Hepatocyte (in vitro differentiated cells): ENCODE measurements at regions not wholly inside any gene's neighbourhood (a gene's known extent, or its start where the extent isn't known, plus 50 kb on each side); places are given as distances from the start of the nearest gene placed in this dataset.

ENCODE experiments used
- DNase-seq: peaks from one replicate; pipeline ENCODE4 v3.0.0-alpha.2; 2016; ENCODE audit warnings: low spot score
- H2AFZ ChIP-seq: fragments of 200-600 bp; sonication (generic); 2 replicates; pipeline ENCODE4 v1.6.0; 2016; ENCODE audit warnings: antibody characterized with exemption, mild to moderate bottlenecking
- H3K27ac ChIP-seq: fragments of 200-600 bp; sonication (generic); 2 replicates; pipeline ENCODE4 v1.5.1; 2016; ENCODE audit warnings: mild to moderate bottlenecking
- H3K27me3 ChIP-seq: fragments of 200-600 bp; sonication (generic); 2 replicates; pipeline ENCODE4 v1.6.1; 2016
- H3K36me3 ChIP-seq: fragments of 200-600 bp; sonication (generic); replicated peaks from 2 replicates; pipeline ENCODE4 v1.5.1; 2016; ENCODE audit warnings: low read depth; ENCODE audit not compliant: insufficient read depth
- H3K4me1 ChIP-seq: fragments of 200-600 bp; sonication (generic); 2 replicates; pipeline ENCODE4 v1.5.1; 2016; ENCODE audit warnings: mild to moderate bottlenecking, moderate library complexity; ENCODE audit not compliant: insufficient read depth
- H3K4me2 ChIP-seq: fragments of 200-600 bp; sonication (generic); 2 replicates; pipeline ENCODE4 v1.6.0; 2016
- H3K4me3 ChIP-seq: fragments of 200-600 bp; sonication (generic); 2 replicates; pipeline ENCODE4 v1.5.1; 2016; ENCODE audit warnings: mild to moderate bottlenecking
- H3K79me2 ChIP-seq: fragments of 200-600 bp; sonication (generic); 2 replicates; pipeline ENCODE4 v1.6.0; 2017; ENCODE audit warnings: mild to moderate bottlenecking
- H3K9me2 ChIP-seq: fragments of 200-600 bp; sonication (generic); replicated peaks from 2 replicates; pipeline ENCODE4 v1.6.0; 2017; ENCODE audit warnings: mild to moderate bottlenecking; ENCODE audit not compliant: insufficient read depth
- H3K9me3 ChIP-seq: fragments of 200-600 bp; sonication (generic); 2 replicates; pipeline ENCODE4 v1.5.1; 2016; ENCODE audit warnings: low read depth, mild to moderate bottlenecking
- H4K20me1 ChIP-seq: fragments of 200-600 bp; sonication (generic); 2 replicates; pipeline ENCODE4 v1.6.0; 2016; ENCODE audit warnings: mild to moderate bottlenecking; ENCODE audit not compliant: insufficient read depth, poor library complexity, severe bottlenecking
- EZH2 ChIP-seq: fragments of 200-600 bp; sonication (generic); IDR thresholded peaks from 2 replicates; pipeline ENCODE4 v1.6.1; 2016; ENCODE audit warnings: antibody characterized with exemption, mild to moderate bottlenecking, borderline replicate concordance
- EZH2phosphoT487 ChIP-seq: fragments of 200-600 bp; sonication (generic); IDR thresholded peaks from one replicate; pipeline ENCODE4 v1.6.1; 2018; ENCODE audit warnings: antibody characterized with exemption, mild to moderate bottlenecking, low read depth, moderate library complexity; ENCODE audit not compliant: unreplicated experiment, severe bottlenecking
- WGBS: methylation state at CpG from one replicate; pipeline ENCODE4 v1.1.6; 2016; ENCODE audit warnings: low lambda C conversion rate; ENCODE audit errors: missing lambda C conversion rate; 5-methylcytosine and 5-hydroxymethylcytosine counted together
- TF ChIP-seq, protein P1 (sequence below): fragments of 200-600 bp; sonication (generic); IDR thresholded peaks from 2 replicates; pipeline ENCODE4 v1.5.1; 2016; ENCODE audit warnings: antibody characterized with exemption, mild to moderate bottlenecking; ENCODE audit not compliant: poor library complexity

DNA sequence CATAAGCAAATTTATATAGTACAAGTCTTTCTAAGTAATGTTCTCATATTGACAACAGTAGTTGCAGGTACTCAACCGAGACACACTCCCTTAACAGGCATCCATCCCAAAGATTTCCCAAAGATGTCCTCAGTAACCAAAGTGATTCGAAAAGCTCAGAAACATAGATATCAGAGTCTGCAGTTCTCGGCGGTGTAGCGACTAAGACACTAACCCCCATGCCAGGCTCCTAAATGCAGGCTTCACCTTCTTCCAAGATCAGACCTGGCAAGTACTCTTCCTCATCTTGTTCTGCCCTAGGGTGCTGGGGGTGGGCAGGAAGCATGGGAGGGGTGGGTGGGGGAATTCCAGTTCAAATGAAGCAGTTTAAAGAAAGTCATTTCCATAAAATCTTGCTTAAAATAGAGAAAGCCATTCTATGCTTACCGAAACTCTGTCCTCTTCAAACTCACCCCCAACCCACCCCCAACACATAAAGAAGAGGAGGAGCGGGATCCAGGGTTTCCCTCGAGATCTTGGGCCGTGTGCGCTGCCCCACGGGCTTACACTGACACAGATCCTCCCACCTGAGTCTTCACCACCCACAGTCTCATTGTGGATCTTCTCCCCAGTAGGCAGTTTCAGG is 59.0 kb upstream of the BCL6 start:
- TF ChIP-seq, protein P1, sequence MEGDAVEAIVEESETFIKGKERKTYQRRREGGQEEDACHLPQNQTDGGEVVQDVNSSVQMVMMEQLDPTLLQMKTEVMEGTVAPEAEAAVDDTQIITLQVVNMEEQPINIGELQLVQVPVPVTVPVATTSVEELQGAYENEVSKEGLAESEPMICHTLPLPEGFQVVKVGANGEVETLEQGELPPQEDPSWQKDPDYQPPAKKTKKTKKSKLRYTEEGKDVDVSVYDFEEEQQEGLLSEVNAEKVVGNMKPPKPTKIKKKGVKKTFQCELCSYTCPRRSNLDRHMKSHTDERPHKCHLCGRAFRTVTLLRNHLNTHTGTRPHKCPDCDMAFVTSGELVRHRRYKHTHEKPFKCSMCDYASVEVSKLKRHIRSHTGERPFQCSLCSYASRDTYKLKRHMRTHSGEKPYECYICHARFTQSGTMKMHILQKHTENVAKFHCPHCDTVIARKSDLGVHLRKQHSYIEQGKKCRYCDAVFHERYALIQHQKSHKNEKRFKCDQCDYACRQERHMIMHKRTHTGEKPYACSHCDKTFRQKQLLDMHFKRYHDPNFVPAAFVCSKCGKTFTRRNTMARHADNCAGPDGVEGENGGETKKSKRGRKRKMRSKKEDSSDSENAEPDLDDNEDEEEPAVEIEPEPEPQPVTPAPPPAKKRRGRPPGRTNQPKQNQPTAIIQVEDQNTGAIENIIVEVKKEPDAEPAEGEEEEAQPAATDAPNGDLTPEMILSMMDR = no peak
- no peak for TF ChIP-seq EZH2phosphoT487
- TF ChIP-seq EZH2 = no peak
- Histone ChIP-seq H3K4me3 (no peak overlapping the region), H3K9me2 (no peaks in the 10 kb centered on the region), H3K9me3 (no peaks in the 10 kb centered on the region), H4K20me1 (no peaks in the 10 kb centered on the region), H3K4me2 (no peak overlapping the region), H3K79me2 (no peaks in the 10 kb centered on the region), H3K36me3 (no peaks in the 10 kb centered on the region), H2AFZ (no peak overlapping the region), H3K4me1 (peaks cover 16% of the 10 kb centered on the region), H3K27me3 (no peaks in the 10 kb centered on the region), H3K27ac (no peak overlapping the region)
- DNase-seq = no peak
- 90% methylated on average over 11 of the region's 11 CpGs for WGBS

DNA sequence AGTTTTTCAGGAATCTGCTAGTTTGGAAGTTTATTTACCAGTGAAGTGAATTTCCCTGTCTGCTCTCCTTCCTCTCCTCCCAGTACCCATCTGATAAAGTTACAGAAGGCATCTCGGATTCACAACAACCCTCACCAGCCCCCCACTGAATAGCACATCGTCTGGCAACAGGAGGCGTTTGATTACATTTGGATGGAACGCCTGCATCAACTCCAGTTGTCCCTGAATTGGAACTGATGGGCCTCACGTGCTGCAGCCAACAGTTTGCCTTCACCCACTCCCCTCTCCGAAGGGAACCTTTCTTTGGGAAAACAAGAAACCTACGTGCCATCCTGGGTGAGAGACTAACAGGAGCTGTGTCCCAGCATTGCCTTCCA is 59.5 kb upstream of the BCL6 start:
- no peak overlapping the region for H3K27ac ChIP-seq
- no peak overlapping the region for H2AFZ ChIP-seq
- H3K9me3 ChIP-seq = no peaks in the 10 kb centered on the region
- no peaks in the 10 kb centered on the region for H3K9me2 ChIP-seq
- H3K27me3 ChIP-seq = no peaks in the 10 kb centered on the region
- peaks cover 19% of the 10 kb centered on the region for H3K4me1 ChIP-seq
- no peaks in the 10 kb centered on the region for H3K36me3 ChIP-seq
- TF ChIP-seq EZH2phosphoT487 = no peak
- TF ChIP-seq EZH2 = no peak
- TF ChIP-seq, protein P1 = no peak
- no peak for DNase-seq
- no peak overlapping the region for H3K4me2 ChIP-seq
- no peaks in the 10 kb centered on the region for H3K79me2 ChIP-seq
- H4K20me1 ChIP-seq = no peaks in the 10 kb centered on the region
- 73% methylated on average over 7 of the region's 7 CpGs for WGBS
- no peak overlapping the region for H3K4me3 ChIP-seq

DNA sequence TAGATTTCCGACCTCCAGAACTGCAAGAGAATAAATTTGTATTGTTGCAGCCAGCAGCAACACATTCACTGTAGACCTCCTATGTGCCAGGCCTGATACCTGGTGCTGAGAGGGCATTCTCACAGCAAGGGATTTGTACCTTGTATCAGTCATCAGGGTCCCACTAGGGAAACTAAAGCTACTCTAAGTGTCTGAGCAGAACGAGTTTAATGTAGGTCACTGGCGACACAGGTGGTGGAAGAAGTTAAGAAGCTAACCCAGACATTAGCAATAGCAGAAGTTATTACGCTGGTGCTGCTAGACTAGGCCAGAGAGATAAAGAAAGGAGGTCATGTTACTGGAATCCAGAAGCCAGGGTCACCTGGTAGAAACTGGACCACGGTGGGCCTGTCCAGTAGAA is 60.5 kb upstream of the BCL6 start:
- no peaks in the 10 kb centered on the region for H3K9me2 ChIP-seq
- no peak overlapping the region for H3K4me2 ChIP-seq
- H3K79me2 ChIP-seq = no peaks in the 10 kb centered on the region
- no peak overlapping the region for H3K4me3 ChIP-seq
- no peak overlapping the region for H3K27ac ChIP-seq
- DNase-seq = no peak
- H3K36me3 ChIP-seq = no peaks in the 10 kb centered on the region
- no peaks in the 10 kb centered on the region for H3K9me3 ChIP-seq
- H2AFZ ChIP-seq = no peak overlapping the region
- WGBS = 95% methylated on average over 5 of the region's 5 CpGs
- no peaks in the 10 kb centered on the region for H4K20me1 ChIP-seq
- no peaks in the 10 kb centered on the region for H3K27me3 ChIP-seq
- peaks cover 30% of the 10 kb centered on the region for H3K4me1 ChIP-seq
- TF ChIP-seq, protein P1 = no peak
- TF ChIP-seq EZH2phosphoT487 = no peak
- TF ChIP-seq EZH2 = no peak
